A673 (cell line): ENCODE measurements at regions not wholly inside any gene's neighbourhood (a gene's known extent, or its start where the extent isn't known, plus 50 kb on each side); places are given as distances from the start of the nearest gene placed in this dataset.
"Not testable (repeated sequence)": the region's sequence is repeated elsewhere in the genome, so short reads cannot be mapped to it uniquely, and the experiment has no call there.

ENCODE experiments used
- BruUV-seq: library from RNA; stranded (reverse); fragments of 400-500 nt; replicated peaks from 2 replicates; lab custom pipeline; 2021; lab: Mats Ljungman, UMichigan
- CTCF ChIA-PET: fragments of 300-600 bp; sonication (Branson Sonifier 250); formaldehyde crosslinking; loops from one replicate; lab custom pipeline; 2022; ENCODE audit warnings: antibody characterized with exemption; lab: Charles Lee
- POLR2A ChIA-PET: fragments of 300-600 bp; sonication (Branson Sonifier 250); formaldehyde crosslinking; loops from one replicate; lab custom pipeline; 2022; ENCODE audit warnings: antibody characterized with exemption; ENCODE audit not compliant: low non-redundant PET; lab: Charles Lee
- DNase-seq: peaks from one replicate; pipeline ENCODE4 v3.0.0-alpha.2; 2015; ENCODE audit warnings: low spot score
- H3K27ac ChIP-seq: fragments of 200-600 bp; sonication (generic); 2 replicates; pipeline ENCODE4 v1.5.1; 2016; ENCODE audit warnings: mixed run types, low read depth, mild to moderate bottlenecking, mixed read lengths, antibody characterized with exemption, low read length; ENCODE audit not compliant: poor library complexity, severe bottlenecking
- H3K27me3 ChIP-seq: fragments of 200-600 bp; sonication (generic); replicated peaks from 2 replicates; pipeline ENCODE4 v1.6.1; 2017; ENCODE audit warnings: mixed run types, low read depth, mild to moderate bottlenecking, mixed read lengths, antibody characterized with exemption, low read length; ENCODE audit not compliant: insufficient read depth, poor library complexity
- H3K36me3 ChIP-seq: fragments of 200-600 bp; sonication (generic); 2 replicates; pipeline ENCODE4 v1.6.1; 2016; ENCODE audit warnings: mixed run types, mild to moderate bottlenecking, mixed read lengths, antibody characterized with exemption, low read length; ENCODE audit not compliant: insufficient read depth, poor library complexity, severe bottlenecking
- H3K4me1 ChIP-seq: fragments of 200-600 bp; sonication (generic); 2 replicates; pipeline ENCODE4 v1.6.1; 2017; ENCODE audit warnings: mixed run types, mild to moderate bottlenecking, mixed read lengths, antibody characterized with exemption, low read length; ENCODE audit not compliant: insufficient read depth, poor library complexity, severe bottlenecking
- H3K4me3 ChIP-seq: fragments of 200-600 bp; sonication (generic); 2 replicates; pipeline ENCODE4 v1.5.1; 2016; ENCODE audit warnings: low read depth, mixed run types, mild to moderate bottlenecking, mixed read lengths, low read length; ENCODE audit not compliant: poor library complexity, severe bottlenecking
- H3K9me3 ChIP-seq: fragments of 200-600 bp; sonication (generic); 2 replicates; pipeline ENCODE4 v1.6.1; 2016; ENCODE audit warnings: mixed run types, low read depth, mild to moderate bottlenecking, mixed read lengths, antibody characterized with exemption, low read length; ENCODE audit not compliant: poor library complexity, severe bottlenecking
- CTCF ChIP-seq: fragments of 300-800, 200-600 bp; sonication (generic); conservative IDR thresholded peaks from 2 replicates; pipeline ENCODE4 v1.5.1; 2017; ENCODE audit warnings: low read depth, mild to moderate bottlenecking, antibody characterized with exemption, low read length, moderate library complexity, mixed read lengths
- EZH2 ChIP-seq: fragments of 200-600 bp; sonication (generic); IDR thresholded peaks from 2 replicates; pipeline ENCODE4 v1.6.1; 2017; ENCODE audit warnings: borderline replicate concordance, low read depth, mild to moderate bottlenecking, mixed read lengths, antibody characterized with exemption, low read length; ENCODE audit not compliant: poor library complexity, severe bottlenecking
- intact Hi-C: fragments of 100-400 bp; cut with micrococcal nuclease; formaldehyde crosslinking; loops from one replicate; pipeline ENCODE4 v1.10.0; 2022; ENCODE audit not compliant: unreplicated experiment

- POLR2A ChIA-PET, result no interaction called here
- no peaks in the 10 kb centered on the region for H3K36me3 ChIP-seq
- H3K27me3 ChIP-seq, result no peaks in the 10 kb centered on the region
- H3K4me1 ChIP-seq, result no peaks in the 10 kb centered on the region
- intact Hi-C loops, result no loop called here
- no peak overlapping the region for H3K4me3 ChIP-seq
- no peak for TF ChIP-seq CTCF
- no peak overlapping the region for H3K27ac ChIP-seq
- no TSS peak for BruUV-seq
- CTCF ChIA-PET, result no interaction called here
- no peaks in the 10 kb centered on the region for H3K9me3 ChIP-seq
- DNase-seq, result no peak
Observed at GRCh38 chr13:65783383-65783782, 1446.8 kb downstream of the PCDH9 start.

GRCh38 chr13:65771704-65772313 is 1458.3 kb downstream of the PCDH9 start:
- POLR2A ChIA-PET, BruUV-seq, H3K36me3 ChIP-seq, H3K4me1 ChIP-seq, CTCF ChIA-PET, H3K27me3 ChIP-seq, H3K27ac ChIP-seq, intact Hi-C loops, H3K9me3 ChIP-seq, DNase-seq, H3K4me3 ChIP-seq: not testable (repeated sequence)

- Histone ChIP-seq H3K36me3 (no peaks in the 10 kb centered on the region), H3K27me3 (no peaks in the 10 kb centered on the region), H3K9me3 (peaks cover 7% of the 10 kb centered on the region), H3K27ac (no peak overlapping the region), H3K4me1 (no peaks in the 10 kb centered on the region), H3K4me3 (no peak overlapping the region)
- BruUV-seq, result no TSS peak
- TF ChIP-seq EZH2 (no peak), CTCF (no peak)
- ChIA-PET CTCF (no interaction called here), POLR2A (no interaction called here)
- intact Hi-C loops, result no loop called here
- no peak for DNase-seq
Observed at GRCh38 chr13:65768545-65768944, 1461.6 kb downstream of the PCDH9 start.

GRCh38 chr13:65763811-65764210 is 1466.3 kb downstream of the PCDH9 start:
- no peak for DNase-seq
- Histone ChIP-seq H3K9me3 (no peaks in the 10 kb centered on the region), H3K27me3 (no peaks in the 10 kb centered on the region), H3K27ac (no peak overlapping the region), H3K4me1 (no peaks in the 10 kb centered on the region), H3K4me3 (no peak overlapping the region), H3K36me3 (no peaks in the 10 kb centered on the region)
- ChIA-PET POLR2A (no interaction called here), CTCF (no interaction called here)
- BruUV-seq, result no TSS peak
- TF ChIP-seq EZH2 (no peak), CTCF (no peak)
- intact Hi-C loops, result no loop called here
